Lower leg skin (tissue), 3 donors: ENCODE measurements at regions not wholly inside any gene's neighbourhood (a gene's known extent, or its start where the extent isn't known, plus 50 kb on each side); places are given as distances from the start of the nearest gene placed in this dataset.

Source experiments
- CTCF ChIP-seq, 3 donors: fragments of 450-650 bp; IDR thresholded peaks; one replicate each; pipeline ENCODE4 v1.5.1; 2016; ENCODE audit warnings: antibody characterized with exemption in 3 of 3, mild to moderate bottlenecking in 3 of 3, moderate library complexity in 2 of 3
- POLR2A ChIP-seq, 2 donors: fragments of 450-650 bp; IDR thresholded peaks; one replicate each; pipeline ENCODE4 v1.6.1; 2016 to 2017; ENCODE audit warnings: antibody characterized with exemption in 2 of 2, mild to moderate bottlenecking in 1 of 2, moderate library complexity in 1 of 2

GRCh38 chr1:79633456-79633855, 626.9 kb upstream of the ADGRL4 start:
- TF ChIP-seq CTCF (IDR thresholded peaks at IDR 0.05) (no peak), POLR2A (IDR thresholded peaks at IDR 0.05) (no peak)
